ENCODE measurements at regions not wholly inside any gene's neighbourhood (a gene's known extent, or its start where the extent isn't known, plus 50 kb on each side); places are given as distances from the start of the nearest gene placed in this dataset.

DNA sequence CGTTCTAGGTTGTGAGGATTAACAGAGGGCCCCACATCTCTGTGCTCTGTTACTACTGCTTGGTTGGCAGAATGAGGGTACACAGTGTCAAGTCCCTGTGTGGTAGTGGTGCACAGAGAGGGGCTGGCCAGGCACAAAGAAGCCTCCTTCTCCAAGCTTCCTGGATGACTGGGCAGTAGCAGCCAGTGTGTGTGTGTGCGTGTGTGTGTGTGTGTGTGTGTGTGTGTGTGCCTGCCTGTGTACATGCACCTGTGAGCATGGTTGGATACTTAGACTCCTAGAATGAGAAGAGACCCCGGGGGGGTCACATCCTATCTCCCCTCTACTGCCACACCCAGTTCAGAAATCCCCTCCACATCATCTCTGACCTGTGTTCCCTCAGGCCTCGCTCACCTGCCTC lies 146.7 kb upstream of the UNC5B start:
- TF ChIP-seq, protein P1, sequence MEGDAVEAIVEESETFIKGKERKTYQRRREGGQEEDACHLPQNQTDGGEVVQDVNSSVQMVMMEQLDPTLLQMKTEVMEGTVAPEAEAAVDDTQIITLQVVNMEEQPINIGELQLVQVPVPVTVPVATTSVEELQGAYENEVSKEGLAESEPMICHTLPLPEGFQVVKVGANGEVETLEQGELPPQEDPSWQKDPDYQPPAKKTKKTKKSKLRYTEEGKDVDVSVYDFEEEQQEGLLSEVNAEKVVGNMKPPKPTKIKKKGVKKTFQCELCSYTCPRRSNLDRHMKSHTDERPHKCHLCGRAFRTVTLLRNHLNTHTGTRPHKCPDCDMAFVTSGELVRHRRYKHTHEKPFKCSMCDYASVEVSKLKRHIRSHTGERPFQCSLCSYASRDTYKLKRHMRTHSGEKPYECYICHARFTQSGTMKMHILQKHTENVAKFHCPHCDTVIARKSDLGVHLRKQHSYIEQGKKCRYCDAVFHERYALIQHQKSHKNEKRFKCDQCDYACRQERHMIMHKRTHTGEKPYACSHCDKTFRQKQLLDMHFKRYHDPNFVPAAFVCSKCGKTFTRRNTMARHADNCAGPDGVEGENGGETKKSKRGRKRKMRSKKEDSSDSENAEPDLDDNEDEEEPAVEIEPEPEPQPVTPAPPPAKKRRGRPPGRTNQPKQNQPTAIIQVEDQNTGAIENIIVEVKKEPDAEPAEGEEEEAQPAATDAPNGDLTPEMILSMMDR (IDR thresholded peaks at IDR 0.05): no peak
- TF ChIP-seq, protein P2, sequence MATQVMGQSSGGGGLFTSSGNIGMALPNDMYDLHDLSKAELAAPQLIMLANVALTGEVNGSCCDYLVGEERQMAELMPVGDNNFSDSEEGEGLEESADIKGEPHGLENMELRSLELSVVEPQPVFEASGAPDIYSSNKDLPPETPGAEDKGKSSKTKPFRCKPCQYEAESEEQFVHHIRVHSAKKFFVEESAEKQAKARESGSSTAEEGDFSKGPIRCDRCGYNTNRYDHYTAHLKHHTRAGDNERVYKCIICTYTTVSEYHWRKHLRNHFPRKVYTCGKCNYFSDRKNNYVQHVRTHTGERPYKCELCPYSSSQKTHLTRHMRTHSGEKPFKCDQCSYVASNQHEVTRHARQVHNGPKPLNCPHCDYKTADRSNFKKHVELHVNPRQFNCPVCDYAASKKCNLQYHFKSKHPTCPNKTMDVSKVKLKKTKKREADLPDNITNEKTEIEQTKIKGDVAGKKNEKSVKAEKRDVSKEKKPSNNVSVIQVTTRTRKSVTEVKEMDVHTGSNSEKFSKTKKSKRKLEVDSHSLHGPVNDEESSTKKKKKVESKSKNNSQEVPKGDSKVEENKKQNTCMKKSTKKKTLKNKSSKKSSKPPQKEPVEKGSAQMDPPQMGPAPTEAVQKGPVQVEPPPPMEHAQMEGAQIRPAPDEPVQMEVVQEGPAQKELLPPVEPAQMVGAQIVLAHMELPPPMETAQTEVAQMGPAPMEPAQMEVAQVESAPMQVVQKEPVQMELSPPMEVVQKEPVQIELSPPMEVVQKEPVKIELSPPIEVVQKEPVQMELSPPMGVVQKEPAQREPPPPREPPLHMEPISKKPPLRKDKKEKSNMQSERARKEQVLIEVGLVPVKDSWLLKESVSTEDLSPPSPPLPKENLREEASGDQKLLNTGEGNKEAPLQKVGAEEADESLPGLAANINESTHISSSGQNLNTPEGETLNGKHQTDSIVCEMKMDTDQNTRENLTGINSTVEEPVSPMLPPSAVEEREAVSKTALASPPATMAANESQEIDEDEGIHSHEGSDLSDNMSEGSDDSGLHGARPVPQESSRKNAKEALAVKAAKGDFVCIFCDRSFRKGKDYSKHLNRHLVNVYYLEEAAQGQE (IDR thresholded peaks at IDR 0.05; ENCODE audit: insufficient read depth in 1 of 2, low read depth in 2 of 2, low read length in 1 of 2): no peak
- no peak for TF ChIP-seq POLR2AphosphoS5 (IDR thresholded peaks at IDR 0.05; ENCODE audit: low read depth, low read length)

Data from Panc1 (cell line).